Neural progenitor cell (in vitro differentiated cells): ENCODE measurements at regions not wholly inside any gene's neighbourhood (a gene's known extent, or its start where the extent isn't known, plus 50 kb on each side); places are given as distances from the start of the nearest gene placed in this dataset.

ENCODE experiments used
- DNase-seq: peaks from one replicate; pipeline ENCODE4 v3.0.0-alpha.2; 2016; ENCODE audit warnings: low spot score
- H2AFZ ChIP-seq: fragments of 200-600 bp; sonication (generic); replicated peaks from 2 replicates; pipeline ENCODE4 v1.6.1; 2016; ENCODE audit warnings: antibody characterized with exemption
- H3F3A ChIP-seq: fragments of 200-600 bp; sonication (generic); 2 replicates; pipeline ENCODE4 v1.6.1; 2016; ENCODE audit warnings: antibody characterized with exemption, low read depth
- H3K27ac ChIP-seq: fragments of 200-600 bp; sonication (generic); 2 replicates; pipeline ENCODE4 v1.5.1; 2016; ENCODE audit warnings: mild to moderate bottlenecking
- H3K27me3 ChIP-seq: fragments of 200-600 bp; sonication (generic); 2 replicates; pipeline ENCODE4 v1.6.1; 2016; ENCODE audit warnings: mild to moderate bottlenecking, moderate library complexity
- H3K36me3 ChIP-seq: fragments of 200-600 bp; sonication (generic); 2 replicates; pipeline ENCODE4 v1.5.1; 2016
- H3K4me1 ChIP-seq: fragments of 200-600 bp; sonication (generic); 2 replicates; pipeline ENCODE4 v1.6.1; 2016; ENCODE audit warnings: mixed run types
- H3K4me2 ChIP-seq: fragments of 200-600 bp; sonication (generic); 2 replicates; pipeline ENCODE4 v1.6.1; 2016
- H3K4me3 ChIP-seq: fragments of 200-600 bp; sonication (generic); 2 replicates; pipeline ENCODE4 v1.5.1; 2016
- H3K79me2 ChIP-seq: fragments of 200-600 bp; sonication (generic); 2 replicates; pipeline ENCODE4 v1.6.1; 2016; ENCODE audit warnings: low read depth
- H3K9ac ChIP-seq: fragments of 200-600 bp; sonication (generic); 2 replicates; pipeline ENCODE4 v1.6.1; 2016
- H3K9me3 ChIP-seq: fragments of 200-600 bp; sonication (generic); 2 replicates; pipeline ENCODE4 v1.5.1; 2016; ENCODE audit warnings: low read depth
- H4K20me1 ChIP-seq: fragments of 200-600 bp; sonication (generic); 2 replicates; pipeline ENCODE4 v1.6.1; 2016; ENCODE audit warnings: low read depth
- H3K27ac Mint-ChIP-seq: 3 replicates; pipeline ENCODE4 v1.8.0; 2021; ENCODE audit warnings: mixed read lengths
- H3K27me3 Mint-ChIP-seq: 2 replicates; pipeline ENCODE4 v1.8.0; 2022; ENCODE audit warnings: low read depth, mild to moderate bottlenecking, inconsistent platforms, moderate library complexity, mixed read lengths; ENCODE audit not compliant: insufficient read depth
- H3K36me3 Mint-ChIP-seq: 3 replicates; pipeline ENCODE4 v1.8.0; 2021; ENCODE audit warnings: mixed read lengths
- H3K4me1 Mint-ChIP-seq: 3 replicates; pipeline ENCODE4 v1.8.0; 2021; ENCODE audit warnings: mixed read lengths
- H3K4me3 Mint-ChIP-seq: 3 replicates; pipeline ENCODE4 v1.8.0; 2021; ENCODE audit warnings: mild to moderate bottlenecking, moderate library complexity, mixed read lengths
- H3K9me3 Mint-ChIP-seq: 3 replicates; pipeline ENCODE4 v1.8.0; 2020; ENCODE audit warnings: mixed read lengths
- CTCF ChIP-seq: fragments of 200-600 bp; sonication (generic); IDR thresholded peaks from 2 replicates; pipeline ENCODE4 v1.5.1; 2017; ENCODE audit warnings: antibody characterized with exemption, mild to moderate bottlenecking
- EZH2 ChIP-seq: fragments of 200-600 bp; sonication (generic); IDR thresholded peaks from 2 replicates; pipeline ENCODE4 v1.6.1; 2017; ENCODE audit warnings: antibody characterized with exemption, mild to moderate bottlenecking, moderate library complexity
- EZH2phosphoT487 ChIP-seq: fragments of 200-600 bp; sonication (generic); IDR thresholded peaks from 2 replicates; pipeline ENCODE4 v1.6.1; 2017; ENCODE audit warnings: antibody characterized with exemption

DNA sequence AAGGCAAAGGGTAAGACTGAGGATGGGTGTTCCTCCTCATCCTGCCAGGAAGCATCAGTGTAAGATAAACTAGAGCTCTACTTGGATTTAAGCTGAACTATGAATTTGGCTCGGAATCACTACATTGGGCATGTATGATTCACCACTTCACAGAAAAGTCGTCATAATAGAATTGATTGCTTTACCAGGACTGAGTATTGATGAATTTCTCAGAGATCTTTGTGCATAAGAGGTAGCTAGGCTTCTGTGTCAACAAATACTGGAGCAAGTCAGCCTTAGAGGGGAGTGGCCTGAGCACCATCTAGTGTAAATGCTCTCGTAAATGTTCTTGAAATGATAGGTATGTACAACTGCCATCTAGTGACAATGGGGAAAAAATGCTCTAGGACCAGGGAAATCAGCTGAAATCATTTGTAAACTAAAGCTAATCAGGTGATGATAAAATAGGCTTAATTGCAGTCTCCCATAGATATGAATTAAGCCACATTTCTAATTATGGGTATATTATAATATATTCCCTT, 309.5 kb upstream of the FMR1 start:
- Histone ChIP-seq H3K27me3 (no peaks in the 10 kb centered on the region), H3F3A (no peaks in the 10 kb centered on the region), H2AFZ (no peak overlapping the region), H3K9ac (no peak overlapping the region), H3K36me3 (no peaks in the 10 kb centered on the region), H3K27ac (no peak overlapping the region), H3K9me3 (peaks cover 3% of the 10 kb centered on the region), H3K4me3 (no peak overlapping the region), H3K4me2 (no peak overlapping the region), H3K79me2 (no peaks in the 10 kb centered on the region), H3K4me1 (no peaks in the 10 kb centered on the region), H4K20me1 (no peaks in the 10 kb centered on the region)
- Mint-ChIP-seq H3K4me1 (no peaks in the 10 kb centered on the region), H3K9me3 (no peaks in the 10 kb centered on the region), H3K27ac (no peak overlapping the region), H3K27me3 (no peaks in the 10 kb centered on the region), H3K4me3 (no peak overlapping the region), H3K36me3 (no peaks in the 10 kb centered on the region)
- TF ChIP-seq CTCF = no peak
- TF ChIP-seq EZH2 = no peak
- TF ChIP-seq EZH2phosphoT487 = no peak
- DNase-seq = peak; percentile 3

DNA sequence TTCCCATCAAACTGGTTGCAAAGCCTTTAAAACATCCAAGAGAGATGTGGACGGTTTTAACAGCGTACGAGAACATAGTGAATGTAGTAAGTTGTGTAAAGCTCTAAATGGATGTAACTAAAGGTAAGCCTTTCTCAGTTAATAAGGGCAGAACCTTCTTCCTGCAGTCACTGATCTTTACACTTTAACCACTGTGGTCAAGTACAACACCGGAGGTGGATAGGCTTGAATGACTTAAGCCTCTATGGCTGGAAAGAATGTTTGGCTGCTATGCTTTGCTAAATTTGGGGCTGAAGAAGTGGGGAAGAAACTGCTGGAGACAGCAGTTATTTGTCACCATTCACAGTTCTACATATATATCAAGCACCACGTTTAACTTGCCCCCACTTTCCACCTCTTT, 285.1 kb upstream of the FMR1 start:
- H3K4me2 ChIP-seq = no peak overlapping the region
- H2AFZ ChIP-seq = no peak overlapping the region
- H3K4me3 Mint-ChIP-seq = no peak overlapping the region
- H4K20me1 ChIP-seq = no peaks in the 10 kb centered on the region
- H3K36me3 Mint-ChIP-seq = no peaks in the 10 kb centered on the region
- H3K9me3 ChIP-seq = no peaks in the 10 kb centered on the region
- H3K27ac ChIP-seq = no peak overlapping the region
- no peak overlapping the region for H3K9ac ChIP-seq
- no peaks in the 10 kb centered on the region for H3K4me1 Mint-ChIP-seq
- H3K27me3 ChIP-seq = no peaks in the 10 kb centered on the region
- H3K9me3 Mint-ChIP-seq = no peaks in the 10 kb centered on the region
- no peaks in the 10 kb centered on the region for H3K27me3 Mint-ChIP-seq
- H3F3A ChIP-seq = no peaks in the 10 kb centered on the region
- H3K27ac Mint-ChIP-seq = no peak overlapping the region
- TF ChIP-seq EZH2phosphoT487 (no peak), EZH2 (no peak), CTCF (no peak)
- no peaks in the 10 kb centered on the region for H3K36me3 ChIP-seq
- H3K79me2 ChIP-seq = no peaks in the 10 kb centered on the region
- no peak overlapping the region for H3K4me3 ChIP-seq
- no peak for DNase-seq
- H3K4me1 ChIP-seq = no peaks in the 10 kb centered on the region

GRCh38 chrX:147635186-147635585, 276.5 kb upstream of the FMR1 start:
- H3K27me3 ChIP-seq = no peaks in the 10 kb centered on the region
- Mint-ChIP-seq H3K36me3 (no peaks in the 10 kb centered on the region), H3K9me3 (peaks cover 3% of the 10 kb centered on the region), H3K27me3 (peaks cover 3% of the 10 kb centered on the region), H3K4me1 (no peaks in the 10 kb centered on the region), H3K27ac (no peak overlapping the region), H3K4me3 (no peak overlapping the region)
- no peaks in the 10 kb centered on the region for H3K36me3 ChIP-seq
- DNase-seq = no peak
- H3K79me2 ChIP-seq = no peaks in the 10 kb centered on the region
- no peaks in the 10 kb centered on the region for H3K4me1 ChIP-seq
- no peak overlapping the region for H2AFZ ChIP-seq
- no peak overlapping the region for H3K4me3 ChIP-seq
- H3K9ac ChIP-seq = no peak overlapping the region
- no peaks in the 10 kb centered on the region for H4K20me1 ChIP-seq
- H3K27ac ChIP-seq = no peak overlapping the region
- no peaks in the 10 kb centered on the region for H3F3A ChIP-seq
- no peak for TF ChIP-seq CTCF
- no peak for TF ChIP-seq EZH2phosphoT487
- TF ChIP-seq EZH2 = no peak
- H3K4me2 ChIP-seq = no peak overlapping the region
- no peaks in the 10 kb centered on the region for H3K9me3 ChIP-seq
